Mesodermal cell (in vitro differentiated cells): ENCODE measurements at regions not wholly inside any gene's neighbourhood (a gene's known extent, or its start where the extent isn't known, plus 50 kb on each side); places are given as distances from the start of the nearest gene placed in this dataset.

Source experiments
- H3K27ac ChIP-seq: 2 replicates; pipeline ENCODE4 v1.7.0; 2013; ENCODE audit warnings: mild to moderate bottlenecking, low read depth, low read length, moderate library complexity; ENCODE audit not compliant: severe bottlenecking
- H3K36me3 ChIP-seq: 2 replicates; pipeline ENCODE4 v1.7.1; 2013; ENCODE audit warnings: mild to moderate bottlenecking, low read length, moderate library complexity; ENCODE audit not compliant: control insufficient read depth, insufficient read depth
- H3K4me1 ChIP-seq: one replicate; pipeline ENCODE4 v1.7.1; 2013; ENCODE audit warnings: mild to moderate bottlenecking, low read length; ENCODE audit not compliant: insufficient read depth, control insufficient read depth, poor library complexity, severe bottlenecking
- H3K4me3 ChIP-seq: 2 replicates; pipeline ENCODE4 v1.7.0; 2013; ENCODE audit warnings: low read length, control low read depth, mild to moderate bottlenecking; ENCODE audit not compliant: insufficient read depth, poor library complexity, severe bottlenecking; ENCODE audit errors: extremely low read depth
- H3K9me3 ChIP-seq: 2 replicates; pipeline ENCODE4 v1.7.1; 2013; ENCODE audit warnings: mild to moderate bottlenecking, low read length, moderate library complexity; ENCODE audit not compliant: control insufficient read depth
- WGBS, 2 experiments: methylation state at CpG; one replicate each; pipeline ENCODE4 v1.1.5; 2013; ENCODE audit warnings: missing lambda C conversion rate in 2 of 2; ENCODE audit not compliant: insufficient coverage in 2 of 2; 5-methylcytosine and 5-hydroxymethylcytosine counted together

DNA sequence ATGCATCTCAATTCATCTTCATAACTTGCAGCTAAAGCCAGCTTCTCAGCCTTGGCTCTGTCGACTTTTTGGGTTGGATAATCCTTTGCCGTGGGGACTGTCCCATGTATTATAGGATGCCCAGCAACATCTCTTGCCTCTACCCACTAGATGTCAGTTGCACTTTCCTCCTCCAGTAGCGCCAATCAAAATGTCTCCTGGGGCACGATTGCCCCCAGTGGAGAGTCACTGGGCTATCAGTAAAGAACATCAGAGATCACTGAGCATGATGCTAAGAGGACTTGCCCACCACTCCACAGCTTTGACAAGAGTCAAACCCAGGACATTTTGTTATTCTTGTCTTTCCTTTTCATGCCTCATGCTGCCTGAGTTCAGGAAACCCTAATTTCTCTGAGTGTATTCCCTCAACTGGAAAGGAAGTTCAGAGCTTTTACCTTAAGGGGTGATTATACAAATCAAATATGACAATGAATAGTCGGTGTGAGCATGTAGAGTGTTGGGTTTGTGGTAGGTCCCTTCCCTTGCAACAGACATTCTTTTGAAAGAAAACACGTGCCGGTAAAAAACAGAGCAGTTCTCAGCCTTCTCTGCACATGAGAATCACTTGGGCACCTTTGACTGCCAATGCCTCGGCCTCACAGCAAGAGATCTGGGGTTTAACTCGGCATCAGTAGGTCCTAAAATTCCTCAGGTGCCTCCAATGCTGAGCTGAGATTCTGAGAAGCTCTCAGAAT is 980.6 kb downstream of the VRK1 start:
- no peaks in the 10 kb centered on the region for H3K36me3 ChIP-seq
- H3K9me3 ChIP-seq, result no peaks in the 10 kb centered on the region
- peaks cover 2% of the 10 kb centered on the region for H3K4me1 ChIP-seq
- WGBS, 2 experiments, result 86 to 92% methylated on average over 8 to 9 of the region's 9 CpGs
- no peak overlapping the region for H3K4me3 ChIP-seq
- no peak overlapping the region for H3K27ac ChIP-seq

DNA sequence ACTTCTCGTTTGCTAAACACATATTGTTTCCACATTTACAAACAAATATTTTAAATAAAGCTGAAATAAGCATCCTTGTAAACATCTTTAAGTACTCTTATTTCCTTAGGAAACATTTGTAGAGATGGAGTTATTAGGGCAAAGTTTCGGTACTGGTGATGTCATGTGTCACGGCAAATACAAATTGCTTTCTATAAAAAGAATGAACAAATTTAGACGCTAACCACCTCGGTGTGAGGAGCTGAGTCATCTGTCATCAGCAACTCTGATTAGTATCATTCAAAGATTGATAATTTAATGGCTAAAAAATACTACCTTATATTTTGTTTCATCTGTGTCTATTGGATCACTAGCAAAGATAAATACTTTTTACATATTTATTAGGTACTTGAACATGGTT is 982.0 kb downstream of the VRK1 start:
- peaks cover 2% of the 10 kb centered on the region for H3K4me1 ChIP-seq
- no CpG with 5 or more reads among the region's 5 CpGs for WGBS, 2 experiments

GRCh38 chr14:97780804-97781203 is 983.6 kb downstream of the VRK1 start:
- H3K4me3 ChIP-seq, result no peak overlapping the region
- WGBS, 2 experiments, result 91 to 97% methylated on average over 5 of the region's 5 CpGs

More for the DNA sequence above, 982.0 kb downstream of the VRK1 start:
- H3K9me3 ChIP-seq, result no peaks in the 10 kb centered on the region
- no peak overlapping the region for H3K27ac ChIP-seq
- H3K36me3 ChIP-seq, result no peaks in the 10 kb centered on the region
- H3K4me3 ChIP-seq, result no peak overlapping the region

DNA sequence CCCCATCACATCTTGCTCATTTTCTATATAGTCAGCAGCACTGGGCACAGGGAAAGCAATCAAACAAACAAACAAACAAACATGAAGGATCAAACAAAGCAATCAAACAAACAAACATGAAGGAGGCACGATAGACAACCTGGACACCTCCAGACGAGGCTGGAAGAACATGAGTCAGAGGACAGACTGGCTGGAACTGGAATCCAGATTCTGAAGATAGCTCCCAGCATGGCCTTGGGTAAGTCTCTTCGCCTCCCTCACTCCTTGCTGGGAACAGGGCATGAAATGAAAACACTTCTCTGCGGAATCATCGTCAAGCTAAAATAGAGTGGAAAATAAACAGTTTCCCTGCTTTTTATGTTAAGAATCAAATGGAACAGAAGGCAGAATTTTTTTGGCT is 984.8 kb downstream of the VRK1 start:
- Histone ChIP-seq H3K36me3 (no peaks in the 10 kb centered on the region), H3K4me3 (no peak overlapping the region), H3K9me3 (no peaks in the 10 kb centered on the region), H3K4me1 (peaks cover 2% of the 10 kb centered on the region), H3K27ac (no peak overlapping the region)
- 95% methylated on average over 5 of the region's 5 CpGs; no CpG with 5 or more reads in 1 of the 2 experiments for WGBS, 2 experiments

More at GRCh38 chr14:97780804-97781203, 983.6 kb downstream of the VRK1 start:
- H3K4me1 ChIP-seq, result peaks cover 2% of the 10 kb centered on the region
- no peaks in the 10 kb centered on the region for H3K36me3 ChIP-seq
- no peaks in the 10 kb centered on the region for H3K9me3 ChIP-seq
- no peak overlapping the region for H3K27ac ChIP-seq

DNA sequence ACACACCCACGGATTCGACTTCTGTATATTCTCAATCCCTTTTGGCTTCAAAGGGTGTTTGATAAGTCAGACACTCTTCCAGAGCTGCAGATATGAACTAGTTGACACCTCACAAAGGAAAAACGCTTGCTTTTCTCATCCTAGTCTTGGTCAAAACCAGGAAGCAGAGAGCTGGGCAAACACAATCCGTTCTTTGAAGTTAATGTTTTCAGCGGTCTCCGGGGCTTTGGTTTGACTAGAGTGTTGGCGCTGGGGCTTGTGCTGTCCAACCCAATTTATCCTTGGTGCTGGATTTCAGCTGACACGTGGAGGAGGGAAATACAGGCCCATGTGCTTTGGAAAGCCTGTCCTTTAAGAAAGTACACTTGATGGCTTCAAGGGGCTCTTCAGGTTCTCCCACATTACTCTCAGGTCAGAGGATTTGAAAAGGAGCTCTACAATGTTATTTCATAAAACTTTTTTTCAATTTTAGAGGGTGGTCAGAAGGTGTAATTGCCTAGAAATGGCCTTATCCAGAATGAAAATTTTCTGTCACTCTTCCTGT is 985.8 kb downstream of the VRK1 start:
- 90 to 95% methylated on average over 7 to 8 of the region's 8 CpGs for WGBS, 2 experiments
- Histone ChIP-seq H3K9me3 (no peaks in the 10 kb centered on the region), H3K4me1 (peaks cover 2% of the 10 kb centered on the region), H3K27ac (no peak overlapping the region), H3K36me3 (no peaks in the 10 kb centered on the region), H3K4me3 (no peak overlapping the region)

- peaks cover 2% of the 10 kb centered on the region for H3K4me1 ChIP-seq
- 100% methylated on average over 1 of the region's 1 CpG; no CpG with 5 or more reads in 1 of the 2 experiments for WGBS, 2 experiments
- no peak overlapping the region for H3K4me3 ChIP-seq
- H3K36me3 ChIP-seq, result no peaks in the 10 kb centered on the region
- H3K27ac ChIP-seq, result no peak overlapping the region
- no peaks in the 10 kb centered on the region for H3K9me3 ChIP-seq
Measured at GRCh38 chr14:97785495-97785894, 988.3 kb downstream of the VRK1 start.

DNA sequence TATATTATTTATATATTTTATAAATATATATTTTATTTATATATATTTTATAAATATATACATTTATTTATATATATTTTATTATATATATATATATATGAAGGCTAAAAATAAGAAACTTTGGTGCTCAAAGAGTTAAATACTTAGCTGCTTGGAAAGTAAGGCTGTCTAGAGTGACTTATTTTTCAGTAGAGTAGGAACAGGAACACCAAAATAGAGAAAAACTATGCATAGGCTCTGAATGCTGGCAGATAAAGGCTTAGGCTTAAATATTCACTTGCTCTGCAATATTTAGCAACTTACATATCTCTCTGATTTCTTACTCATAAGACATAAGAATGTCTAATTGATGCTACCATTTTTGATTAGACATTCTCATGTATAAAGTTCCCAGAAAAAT is 991.2 kb downstream of the VRK1 start:
- no peak overlapping the region for H3K27ac ChIP-seq
- no peaks in the 10 kb centered on the region for H3K4me1 ChIP-seq
- H3K4me3 ChIP-seq, result no peak overlapping the region
- no peaks in the 10 kb centered on the region for H3K9me3 ChIP-seq
- no peaks in the 10 kb centered on the region for H3K36me3 ChIP-seq

GRCh38 chr14:97788846-97789526 is 991.8 kb downstream of the VRK1 start:
- no peak overlapping the region for H3K27ac ChIP-seq
- WGBS, 2 experiments, result 93 to 94% methylated on average over 2 to 3 of the region's 7 CpGs
- H3K4me1 ChIP-seq, result no peaks in the 10 kb centered on the region
- H3K9me3 ChIP-seq, result no peaks in the 10 kb centered on the region
- H3K4me3 ChIP-seq, result no peak overlapping the region
- H3K36me3 ChIP-seq, result no peaks in the 10 kb centered on the region

DNA sequence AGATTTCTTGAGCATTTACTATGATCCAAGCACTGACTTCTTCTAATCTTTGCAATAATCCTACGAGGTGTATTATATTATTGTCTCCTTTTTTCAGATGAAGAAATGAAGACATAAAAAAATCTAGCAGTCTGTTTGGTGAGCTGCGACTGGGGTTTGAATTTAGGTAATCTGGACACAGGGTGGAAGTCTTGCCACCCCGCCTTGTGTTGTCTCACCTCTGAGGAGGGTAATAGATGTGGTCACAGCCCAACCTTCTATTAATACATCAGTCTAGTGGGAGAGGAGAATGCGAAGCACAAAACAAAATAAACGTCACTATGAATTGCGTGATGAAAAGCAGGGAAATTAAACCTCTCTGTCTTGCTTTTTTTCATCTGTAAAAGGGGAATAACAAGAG is 993.9 kb downstream of the VRK1 start:
- H3K4me3 ChIP-seq, result no peak overlapping the region
- no peak overlapping the region for H3K27ac ChIP-seq
- WGBS, 2 experiments, result 100% methylated on average over 1 of the region's 6 CpGs; no CpG with 5 or more reads in 1 of the 2 experiments
- H3K36me3 ChIP-seq, result no peaks in the 10 kb centered on the region
- H3K9me3 ChIP-seq, result no peaks in the 10 kb centered on the region
- no peaks in the 10 kb centered on the region for H3K4me1 ChIP-seq

DNA sequence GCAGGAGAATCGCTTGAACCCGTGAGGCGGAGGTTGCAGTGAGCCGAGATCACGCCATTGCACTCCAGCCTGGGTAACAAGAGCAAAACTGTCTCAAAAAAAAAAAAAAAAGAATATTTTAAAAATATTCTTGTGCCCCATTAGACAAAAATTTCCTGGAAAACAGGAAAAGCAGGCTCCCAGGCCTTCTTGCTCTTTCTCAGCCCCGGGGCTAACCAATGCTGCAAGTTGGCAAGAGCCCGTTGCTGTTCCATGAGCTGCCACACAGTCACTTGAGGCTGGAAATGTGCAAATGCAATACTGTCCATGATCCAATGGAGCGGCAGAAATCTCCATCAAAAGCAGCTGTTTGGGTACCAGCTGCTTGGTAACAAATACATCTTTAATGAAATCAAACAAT is 994.7 kb downstream of the VRK1 start:
- no peaks in the 10 kb centered on the region for H3K36me3 ChIP-seq
- 82 to 89% methylated on average over 2 to 3 of the region's 8 CpGs for WGBS, 2 experiments
- H3K9me3 ChIP-seq, result no peaks in the 10 kb centered on the region
- H3K27ac ChIP-seq, result no peak overlapping the region
- no peaks in the 10 kb centered on the region for H3K4me1 ChIP-seq
- H3K4me3 ChIP-seq, result no peak overlapping the region

DNA sequence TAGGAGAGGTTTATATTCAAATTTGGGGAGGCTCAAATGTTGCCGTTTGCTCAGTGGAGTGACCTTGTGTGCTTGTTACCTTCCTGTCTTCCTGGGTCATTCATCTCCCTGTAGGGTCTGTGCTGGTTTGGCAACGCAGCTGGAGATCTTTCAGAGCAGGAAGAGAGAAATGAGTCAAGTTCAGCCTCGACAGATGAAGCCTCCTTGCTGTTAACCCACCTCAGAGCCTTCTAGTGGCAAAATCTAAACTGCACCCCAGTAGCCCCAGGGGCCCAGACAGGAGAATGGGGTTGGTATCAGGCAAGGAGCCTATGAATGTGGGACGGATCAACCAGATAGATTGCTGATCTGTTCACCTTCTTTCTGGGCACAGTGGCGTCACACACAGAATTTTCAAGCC is 999.3 kb downstream of the VRK1 start:
- Histone ChIP-seq H3K27ac (no peak overlapping the region), H3K9me3 (no peaks in the 10 kb centered on the region), H3K4me1 (no peaks in the 10 kb centered on the region), H3K36me3 (no peaks in the 10 kb centered on the region), H3K4me3 (no peak overlapping the region)
- WGBS, 2 experiments, result 91 to 100% methylated on average over 2 to 3 of the region's 5 CpGs
